ENCODE measurements at regions not wholly inside any gene's neighbourhood (a gene's known extent, or its start where the extent isn't known, plus 50 kb on each side); places are given as distances from the start of the nearest gene placed in this dataset.
"Not testable (repeated sequence)": the region's sequence is repeated elsewhere in the genome, so short reads cannot be mapped to it uniquely, and the experiment has no call there.

GRCh38 chr2:176936410-176936809, 276.2 kb upstream of the HNRNPA3 start:
- Mint-ChIP-seq H3K9me3 (ENCODE audit: unreplicated experiment) (no peaks in the 10 kb centered on the region), H3K4me3 (ENCODE audit: unreplicated experiment) (no peak overlapping the region), H3K27ac (ENCODE audit: unreplicated experiment) (no peak overlapping the region), H3K27me3 (ENCODE audit: unreplicated experiment) (peaks cover 1% of the 10 kb centered on the region), H3K4me1 (ENCODE audit: low read depth, unreplicated experiment) (peaks cover 8% of the 10 kb centered on the region), H3K36me3 (ENCODE audit: unreplicated experiment) (no peaks in the 10 kb centered on the region)
- DNase-seq, result no peak
- TF ChIP-seq, protein P1, sequence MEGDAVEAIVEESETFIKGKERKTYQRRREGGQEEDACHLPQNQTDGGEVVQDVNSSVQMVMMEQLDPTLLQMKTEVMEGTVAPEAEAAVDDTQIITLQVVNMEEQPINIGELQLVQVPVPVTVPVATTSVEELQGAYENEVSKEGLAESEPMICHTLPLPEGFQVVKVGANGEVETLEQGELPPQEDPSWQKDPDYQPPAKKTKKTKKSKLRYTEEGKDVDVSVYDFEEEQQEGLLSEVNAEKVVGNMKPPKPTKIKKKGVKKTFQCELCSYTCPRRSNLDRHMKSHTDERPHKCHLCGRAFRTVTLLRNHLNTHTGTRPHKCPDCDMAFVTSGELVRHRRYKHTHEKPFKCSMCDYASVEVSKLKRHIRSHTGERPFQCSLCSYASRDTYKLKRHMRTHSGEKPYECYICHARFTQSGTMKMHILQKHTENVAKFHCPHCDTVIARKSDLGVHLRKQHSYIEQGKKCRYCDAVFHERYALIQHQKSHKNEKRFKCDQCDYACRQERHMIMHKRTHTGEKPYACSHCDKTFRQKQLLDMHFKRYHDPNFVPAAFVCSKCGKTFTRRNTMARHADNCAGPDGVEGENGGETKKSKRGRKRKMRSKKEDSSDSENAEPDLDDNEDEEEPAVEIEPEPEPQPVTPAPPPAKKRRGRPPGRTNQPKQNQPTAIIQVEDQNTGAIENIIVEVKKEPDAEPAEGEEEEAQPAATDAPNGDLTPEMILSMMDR (IDR thresholded peaks at IDR 0.05; ENCODE audit: partially characterized antibody, unreplicated experiment), result no peak

DNA sequence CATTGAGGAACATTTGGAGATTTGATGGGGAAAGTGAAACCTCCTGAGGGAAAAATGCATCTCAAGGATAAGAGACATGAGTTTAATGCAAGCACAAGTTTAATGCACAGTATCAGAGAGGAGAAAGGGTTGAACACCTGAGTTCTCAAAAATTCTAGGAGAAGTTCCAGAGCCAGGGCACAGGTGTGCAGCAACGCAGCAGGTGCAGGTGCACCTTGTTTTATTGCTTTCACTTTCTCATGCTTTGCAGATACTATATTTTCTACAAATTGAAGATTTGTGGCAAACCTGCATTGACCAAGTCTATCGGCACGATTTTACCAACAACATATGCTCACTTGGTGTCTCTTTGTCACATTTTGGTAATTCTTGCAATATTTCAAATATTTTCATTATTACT, 267.6 kb upstream of the HNRNPA3 start:
- no peak for DNase-seq
- H3K27ac Mint-ChIP-seq (ENCODE audit: unreplicated experiment), result no peak overlapping the region
- H3K4me1 Mint-ChIP-seq (ENCODE audit: low read depth, unreplicated experiment), result no peaks in the 10 kb centered on the region
- H3K4me3 Mint-ChIP-seq (ENCODE audit: unreplicated experiment), result no peak overlapping the region
- peaks cover 4% of the 10 kb centered on the region for H3K36me3 Mint-ChIP-seq (ENCODE audit: unreplicated experiment)
- TF ChIP-seq, protein P1 (IDR thresholded peaks at IDR 0.05; ENCODE audit: partially characterized antibody, unreplicated experiment), result no peak
- H3K9me3 Mint-ChIP-seq (ENCODE audit: unreplicated experiment), result no peaks in the 10 kb centered on the region
- H3K27me3 Mint-ChIP-seq (ENCODE audit: unreplicated experiment), result no peaks in the 10 kb centered on the region

GRCh38 chr2:176947754-176948153, 264.8 kb upstream of the HNRNPA3 start:
- no peaks in the 10 kb centered on the region for H3K9me3 Mint-ChIP-seq (ENCODE audit: unreplicated experiment)
- H3K4me1 Mint-ChIP-seq (ENCODE audit: low read depth, unreplicated experiment), result no peaks in the 10 kb centered on the region
- DNase-seq, result no peak
- H3K27ac Mint-ChIP-seq (ENCODE audit: unreplicated experiment), result no peak overlapping the region
- TF ChIP-seq, protein P1 (IDR thresholded peaks at IDR 0.05; ENCODE audit: partially characterized antibody, unreplicated experiment), result no peak
- H3K36me3 Mint-ChIP-seq (ENCODE audit: unreplicated experiment), result peaks cover 10% of the 10 kb centered on the region
- H3K4me3 Mint-ChIP-seq (ENCODE audit: unreplicated experiment), result no peak overlapping the region
- H3K27me3 Mint-ChIP-seq (ENCODE audit: unreplicated experiment), result no peaks in the 10 kb centered on the region

DNA sequence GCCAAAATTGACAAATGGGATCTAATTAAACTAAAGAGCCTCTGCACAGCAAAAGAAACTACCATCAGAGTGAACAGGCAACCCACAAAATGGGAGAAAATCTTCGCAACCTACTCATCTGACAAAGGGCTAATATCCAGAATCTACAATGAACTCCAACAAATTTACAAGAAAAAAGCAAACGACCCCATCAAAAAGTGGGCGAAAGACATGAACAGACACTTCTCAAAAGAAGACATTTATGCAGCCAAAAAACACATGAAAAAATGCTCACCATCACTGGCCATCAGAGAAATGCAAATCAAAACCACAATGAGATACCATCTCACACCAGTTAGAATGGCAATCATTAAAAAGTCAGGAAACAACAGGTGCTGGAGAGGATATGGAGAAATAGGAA, 261.4 kb upstream of the HNRNPA3 start:
- not testable (repeated sequence) for H3K27me3 Mint-ChIP-seq (ENCODE audit: unreplicated experiment); H3K4me1 Mint-ChIP-seq (ENCODE audit: low read depth, unreplicated experiment); H3K4me3 Mint-ChIP-seq (ENCODE audit: unreplicated experiment); DNase-seq; H3K36me3 Mint-ChIP-seq (ENCODE audit: unreplicated experiment); H3K27ac Mint-ChIP-seq (ENCODE audit: unreplicated experiment); H3K9me3 Mint-ChIP-seq (ENCODE audit: unreplicated experiment)

- Mint-ChIP-seq H3K27me3 (ENCODE audit: unreplicated experiment) (no peaks in the 10 kb centered on the region), H3K36me3 (ENCODE audit: unreplicated experiment) (no peaks in the 10 kb centered on the region), H3K4me1 (ENCODE audit: low read depth, unreplicated experiment) (peaks cover 14% of the 10 kb centered on the region)
These were observed 255.8 kb upstream of the HNRNPA3 start for GRCh38 chr2:176956791-176957190.

More at GRCh38 chr2:176956791-176957190, 255.8 kb upstream of the HNRNPA3 start:
- H3K9me3 Mint-ChIP-seq (ENCODE audit: unreplicated experiment), result no peaks in the 10 kb centered on the region
- H3K27ac Mint-ChIP-seq (ENCODE audit: unreplicated experiment), result no peak overlapping the region
- DNase-seq, result no peak
- H3K4me3 Mint-ChIP-seq (ENCODE audit: unreplicated experiment), result no peak overlapping the region
- TF ChIP-seq, protein P1 (IDR thresholded peaks at IDR 0.05; ENCODE audit: partially characterized antibody, unreplicated experiment), result no peak
